Ovary (tissue), 3 donors: ENCODE measurements at regions not wholly inside any gene's neighbourhood (a gene's known extent, or its start where the extent isn't known, plus 50 kb on each side); places are given as distances from the start of the nearest gene placed in this dataset.

Experiments used
- EP300 ChIP-seq: sonication (generic); formaldehyde crosslinking; IDR thresholded peaks from one replicate; pipeline ENCODE4 v1.6.1; 2017; ENCODE audit warnings: antibody characterized with exemption
- POLR2A ChIP-seq: fragments of 450-650 bp; IDR thresholded peaks from one replicate; pipeline ENCODE4 v1.6.1; 2017; ENCODE audit warnings: antibody characterized with exemption, mild to moderate bottlenecking, moderate library complexity
- TF ChIP-seq, protein P1 (sequence below), 3 donors: fragments of 450-650 bp in 2 of 3; fragments of 200-600 bp in 1 of 3; IDR thresholded peaks; one replicate each; pipeline versions ENCODE4 v1.5.1 to v1.8.0; 2016 to 2022; ENCODE audit warnings: antibody characterized with exemption in 3 of 3, mild to moderate bottlenecking in 1 of 3
- donor health status: DM: no; HTN: no; CAD: no.

DNA sequence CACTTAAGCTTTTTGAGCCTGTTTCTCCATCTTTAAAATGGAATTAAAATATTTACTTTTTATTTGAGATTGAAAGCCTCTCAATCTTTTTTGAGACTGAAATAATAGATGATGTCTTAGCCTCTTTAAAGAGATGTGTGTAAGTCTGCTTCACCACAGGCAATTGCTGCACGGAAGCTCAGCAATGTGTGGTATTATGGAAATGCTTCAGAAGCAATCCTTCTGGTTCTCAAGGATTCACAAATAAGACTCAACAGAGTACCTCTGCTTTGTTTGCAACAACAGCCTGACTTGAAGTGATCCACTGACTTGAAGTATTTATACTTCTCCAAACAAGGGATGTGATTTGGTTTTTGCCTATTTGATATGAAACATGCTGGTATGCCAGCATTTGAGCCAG lies 332.0 kb upstream of the RASGRP1 start:
- TF ChIP-seq POLR2A, result no peak
- no peak for TF ChIP-seq EP300
- TF ChIP-seq, protein P1, sequence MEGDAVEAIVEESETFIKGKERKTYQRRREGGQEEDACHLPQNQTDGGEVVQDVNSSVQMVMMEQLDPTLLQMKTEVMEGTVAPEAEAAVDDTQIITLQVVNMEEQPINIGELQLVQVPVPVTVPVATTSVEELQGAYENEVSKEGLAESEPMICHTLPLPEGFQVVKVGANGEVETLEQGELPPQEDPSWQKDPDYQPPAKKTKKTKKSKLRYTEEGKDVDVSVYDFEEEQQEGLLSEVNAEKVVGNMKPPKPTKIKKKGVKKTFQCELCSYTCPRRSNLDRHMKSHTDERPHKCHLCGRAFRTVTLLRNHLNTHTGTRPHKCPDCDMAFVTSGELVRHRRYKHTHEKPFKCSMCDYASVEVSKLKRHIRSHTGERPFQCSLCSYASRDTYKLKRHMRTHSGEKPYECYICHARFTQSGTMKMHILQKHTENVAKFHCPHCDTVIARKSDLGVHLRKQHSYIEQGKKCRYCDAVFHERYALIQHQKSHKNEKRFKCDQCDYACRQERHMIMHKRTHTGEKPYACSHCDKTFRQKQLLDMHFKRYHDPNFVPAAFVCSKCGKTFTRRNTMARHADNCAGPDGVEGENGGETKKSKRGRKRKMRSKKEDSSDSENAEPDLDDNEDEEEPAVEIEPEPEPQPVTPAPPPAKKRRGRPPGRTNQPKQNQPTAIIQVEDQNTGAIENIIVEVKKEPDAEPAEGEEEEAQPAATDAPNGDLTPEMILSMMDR (IDR thresholded peaks at IDR 0.05), result no peak
